CD14-positive monocyte (primary cell): ENCODE measurements at regions not wholly inside any gene's neighbourhood (a gene's known extent, or its start where the extent isn't known, plus 50 kb on each side); places are given as distances from the start of the nearest gene placed in this dataset.

Experiments
- DNase-seq, 3 donors: peaks; one replicate each; pipeline ENCODE4 v3.0.0-alpha.2; 2011 to 2022
- H2AFZ ChIP-seq: 2 replicates; pipeline ENCODE4 v1.6.0; 2012; ENCODE audit warnings: mild to moderate bottlenecking, low read depth, low read length, inconsistent platforms; ENCODE audit not compliant: insufficient read depth, poor library complexity, severe bottlenecking
- H3K27ac ChIP-seq, 2 donors: 1 replicate in 1 of 2; 2 replicates in 1 of 2; pipeline ENCODE4 v1.5.1; 2012 to 2013; ENCODE audit warnings: low read length in 2 of 2, control low read depth in 1 of 2, inconsistent platforms in 1 of 2, low read depth in 1 of 2, mild to moderate bottlenecking in 1 of 2
- H3K27me3 ChIP-seq, 2 donors: one replicate each; pipeline versions ENCODE4 v1.6.0 to v1.6.1; 2011 to 2013; ENCODE audit warnings: low read length in 2 of 2; ENCODE audit not compliant: control insufficient read depth in 2 of 2, insufficient read depth in 2 of 2
- H3K36me3 ChIP-seq, 2 donors: replicated peaks in 1 of 2; 1 replicate in 1 of 2; 2 replicates in 1 of 2; pipeline versions ENCODE4 v1.5.1 to v1.6.1; 2012 to 2013; ENCODE audit warnings: low read length in 2 of 2, control low read depth in 1 of 2, inconsistent platforms in 1 of 2, mild to moderate bottlenecking in 1 of 2; ENCODE audit not compliant: insufficient read depth in 2 of 2, control insufficient read depth in 1 of 2
- H3K4me1 ChIP-seq, 2 donors: 1 replicate in 1 of 2; 2 replicates in 1 of 2; pipeline versions ENCODE4 v1.5.1 to v1.6.1; 2012 to 2013; ENCODE audit warnings: low read length in 2 of 2, control low read depth in 1 of 2, inconsistent platforms in 1 of 2, mild to moderate bottlenecking in 1 of 2, moderate library complexity in 1 of 2; ENCODE audit not compliant: insufficient read depth in 2 of 2, control insufficient read depth in 1 of 2
- H3K4me2 ChIP-seq: replicated peaks from 2 replicates; pipeline ENCODE3; 2012; ENCODE audit warnings: low read length, moderate library complexity, mild to moderate bottlenecking; ENCODE audit not compliant: poor library complexity, severe bottlenecking; ENCODE audit errors: extremely low read depth
- H3K4me3 ChIP-seq, 3 experiments: fragments of 200-600 bp in 1 of 3; sonication (generic) in 1 of 3; replicated peaks in 1 of 3; 1 replicate in 2 of 3; 2 replicates in 1 of 3; pipeline ENCODE4 v1.5.1; 2011 to 2013; ENCODE audit warnings: low read length in 3 of 3, mild to moderate bottlenecking in 3 of 3, control low read depth in 2 of 3, low read depth in 2 of 3, inconsistent platforms in 1 of 3, moderate library complexity in 1 of 3
- H3K79me2 ChIP-seq: 2 replicates; pipeline ENCODE4 v1.6.0; 2012; ENCODE audit warnings: mild to moderate bottlenecking, control low read depth, inconsistent platforms, low read length, moderate library complexity; ENCODE audit not compliant: insufficient read depth
- H3K9ac ChIP-seq: 2 replicates; pipeline ENCODE4 v1.6.0; 2017; ENCODE audit warnings: low read length, mild to moderate bottlenecking; ENCODE audit not compliant: insufficient read depth, poor library complexity, severe bottlenecking
- H3K9me3 ChIP-seq, 2 donors: replicated peaks in 1 of 2; 1 replicate in 1 of 2; 2 replicates in 1 of 2; pipeline versions ENCODE4 v1.5.1 to v1.6.1; 2012 to 2013; ENCODE audit warnings: low read length in 2 of 2, control low read depth in 1 of 2; ENCODE audit not compliant: control insufficient read depth in 1 of 2, insufficient read depth in 1 of 2
- H4K20me1 ChIP-seq: 2 replicates; pipeline ENCODE4 v1.6.0; 2012; ENCODE audit warnings: mild to moderate bottlenecking, low read length, control low read depth, moderate library complexity; ENCODE audit not compliant: insufficient read depth
- H3K27ac Mint-ChIP-seq, 7 donors: one replicate each; pipeline ENCODE4 v1.8.0; 2020; ENCODE audit warnings: mild to moderate bottlenecking in 7 of 7, mixed read lengths in 7 of 7, moderate library complexity in 6 of 7, inconsistent platforms in 2 of 7
- H3K27me3 Mint-ChIP-seq, 3 donors: one replicate each; pipeline ENCODE4 v1.8.0; 2021 to 2022; ENCODE audit warnings: low read depth in 3 of 3, mild to moderate bottlenecking in 3 of 3, mixed read lengths in 3 of 3, moderate library complexity in 3 of 3, inconsistent platforms in 1 of 3
- H3K36me3 Mint-ChIP-seq, 2 donors: one replicate each; pipeline ENCODE4 v1.8.0; 2020; ENCODE audit warnings: mixed read lengths in 2 of 2, inconsistent platforms in 1 of 2, mild to moderate bottlenecking in 1 of 2
- H3K4me1 Mint-ChIP-seq: one replicate; pipeline ENCODE4 v1.8.0; 2020; ENCODE audit warnings: mild to moderate bottlenecking, mixed read lengths
- H3K4me3 Mint-ChIP-seq, 2 donors: one replicate each; pipeline ENCODE4 v1.8.0; 2020; ENCODE audit warnings: mild to moderate bottlenecking in 2 of 2, mixed read lengths in 2 of 2, moderate library complexity in 1 of 2
- H3K9me3 Mint-ChIP-seq, 7 donors: one replicate each; pipeline ENCODE4 v1.8.0; 2020 to 2022; ENCODE audit warnings: mixed read lengths in 7 of 7, mild to moderate bottlenecking in 6 of 7, moderate library complexity in 6 of 7, inconsistent platforms in 2 of 7
- CTCF ChIP-seq: fragments of 200-600 bp; IDR thresholded peaks from one replicate; pipeline ENCODE4 v1.8.0; 2022; ENCODE audit warnings: antibody characterized with exemption, mild to moderate bottlenecking
- WGBS: methylation state at CpG from one replicate; pipeline ENCODE4 v1.1.5; 2013; ENCODE audit warnings: missing lambda C conversion rate; ENCODE audit not compliant: insufficient coverage; 5-methylcytosine and 5-hydroxymethylcytosine counted together
- intact Hi-C, 2 donors: fragments of 100-400 bp; cut with micrococcal nuclease; formaldehyde crosslinking; loops; one replicate each; pipeline versions ENCODE4 v1.15.0 to v1.15.1; 2023

- Histone ChIP-seq H3K36me3 (no peaks in the 10 kb centered on the region), H3K4me1 (no peaks in the 10 kb centered on the region), H3K4me2 (no peak overlapping the region), H2AFZ (no peak overlapping the region), H3K27me3 (no peaks in the 10 kb centered on the region), H3K9ac (no peak overlapping the region), H3K4me3 (no peak overlapping the region), H3K27ac (no peak overlapping the region), H3K79me2 (no peaks in the 10 kb centered on the region), H3K9me3 (no peaks in the 10 kb centered on the region), H4K20me1 (no peaks in the 10 kb centered on the region)
- WGBS, result no CpG with 5 or more reads among the region's 2 CpGs
- no peaks in the 10 kb centered on the region for H3K9me3 Mint-ChIP-seq
- DNase-seq, result no peak
- H3K36me3 Mint-ChIP-seq, result no peaks in the 10 kb centered on the region
- H3K4me3 Mint-ChIP-seq, result no peak overlapping the region
- H3K27ac Mint-ChIP-seq, result no peak overlapping the region
- intact Hi-C loops, result no loop called here
- H3K4me1 Mint-ChIP-seq, result peaks cover 7% of the 10 kb centered on the region
- TF ChIP-seq CTCF, result no peak
- H3K27me3 Mint-ChIP-seq, result no peaks in the 10 kb centered on the region
Measured at GRCh38 chr3:152622811-152623167, 212.1 kb upstream of the P2RY1 start.

GRCh38 chr3:152623286-152623911 lies 211.5 kb upstream of the P2RY1 start:
- Histone ChIP-seq H3K27ac (no peak overlapping the region), H3K79me2 (no peaks in the 10 kb centered on the region), H3K27me3 (no peaks in the 10 kb centered on the region), H4K20me1 (no peaks in the 10 kb centered on the region), H3K36me3 (no peaks in the 10 kb centered on the region), H3K4me2 (no peak overlapping the region), H3K9me3 (no peaks in the 10 kb centered on the region), H3K9ac (no peak overlapping the region), H3K4me1 (no peaks in the 10 kb centered on the region), H3K4me3 (no peak overlapping the region), H2AFZ (no peak overlapping the region)
- no peak overlapping the region for H3K27ac Mint-ChIP-seq
- DNase-seq, result no peak
- no CpG with 5 or more reads among the region's 5 CpGs for WGBS
- no peaks in the 10 kb centered on the region for H3K36me3 Mint-ChIP-seq
- H3K9me3 Mint-ChIP-seq, result no peaks in the 10 kb centered on the region
- no peak for TF ChIP-seq CTCF
- intact Hi-C loops, result no loop called here
- H3K27me3 Mint-ChIP-seq, result no peaks in the 10 kb centered on the region
- H3K4me3 Mint-ChIP-seq, result no peak overlapping the region
- peaks cover 7% of the 10 kb centered on the region for H3K4me1 Mint-ChIP-seq
